Nephron progenitor cell (in vitro differentiated cells): ENCODE measurements at regions not wholly inside any gene's neighbourhood (a gene's known extent, or its start where the extent isn't known, plus 50 kb on each side); places are given as distances from the start of the nearest gene placed in this dataset.
A peak's percentile ranks its signal among the peaks of the same experiment; 100 is the strongest.
"Not testable (repeated sequence)": the region's sequence is repeated elsewhere in the genome, so short reads cannot be mapped to it uniquely, and the experiment has no call there.

Source experiments
- DNase-seq: peaks from one replicate; pipeline ENCODE4 v3.0.0; 2021
- H3K27ac Mint-ChIP-seq: 2 replicates; pipeline ENCODE4 v1.8.0; 2021; ENCODE audit warnings: mild to moderate bottlenecking, moderate library complexity, mixed read lengths
- H3K27me3 Mint-ChIP-seq: 2 replicates; pipeline ENCODE4 v1.8.0; 2021; ENCODE audit warnings: mild to moderate bottlenecking, low read depth, mixed read lengths; ENCODE audit not compliant: poor library complexity
- H3K36me3 Mint-ChIP-seq: 2 replicates; pipeline ENCODE4 v1.8.0; 2021; ENCODE audit warnings: low read depth, mixed read lengths
- H3K4me1 Mint-ChIP-seq: 2 replicates; pipeline ENCODE4 v1.8.0; 2021; ENCODE audit warnings: mixed read lengths
- H3K4me3 Mint-ChIP-seq: 2 replicates; pipeline ENCODE4 v1.8.0; 2021; ENCODE audit warnings: mild to moderate bottlenecking, moderate library complexity, mixed read lengths
- H3K9me3 Mint-ChIP-seq: 2 replicates; pipeline ENCODE4 v1.8.0; 2021; ENCODE audit warnings: mild to moderate bottlenecking, moderate library complexity, mixed read lengths
- TF ChIP-seq, protein P1 (sequence below): fragments of 200-600 bp; sonication (generic); IDR thresholded peaks from 2 replicates; pipeline ENCODE4 v1.5.0; 2021; ENCODE audit warnings: antibody characterized with exemption

DNA sequence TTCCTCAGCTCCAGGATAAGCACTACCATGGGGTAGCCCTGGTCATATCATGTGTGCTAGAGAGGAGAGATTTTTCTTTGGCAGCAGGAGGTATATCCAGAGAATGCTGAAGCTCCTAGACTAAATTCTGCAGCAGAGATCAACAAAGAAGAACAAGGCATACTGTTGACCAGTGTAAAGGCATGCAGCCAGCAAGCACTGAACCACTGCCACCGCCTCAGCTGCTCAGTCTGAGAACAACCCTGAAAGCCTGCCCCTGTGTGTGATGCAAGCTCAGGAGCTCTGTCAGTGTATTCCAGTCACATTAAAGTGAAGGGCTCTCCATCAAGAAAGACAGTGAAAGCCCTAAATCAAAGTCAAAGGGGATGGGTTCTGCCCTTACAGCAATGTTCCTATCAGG lies 439.5 kb upstream of the CD180 start:
- H3K27ac Mint-ChIP-seq: peak overlapping the region; percentile 79
- H3K36me3 Mint-ChIP-seq: peaks cover 47% of the 10 kb centered on the region

DNA sequence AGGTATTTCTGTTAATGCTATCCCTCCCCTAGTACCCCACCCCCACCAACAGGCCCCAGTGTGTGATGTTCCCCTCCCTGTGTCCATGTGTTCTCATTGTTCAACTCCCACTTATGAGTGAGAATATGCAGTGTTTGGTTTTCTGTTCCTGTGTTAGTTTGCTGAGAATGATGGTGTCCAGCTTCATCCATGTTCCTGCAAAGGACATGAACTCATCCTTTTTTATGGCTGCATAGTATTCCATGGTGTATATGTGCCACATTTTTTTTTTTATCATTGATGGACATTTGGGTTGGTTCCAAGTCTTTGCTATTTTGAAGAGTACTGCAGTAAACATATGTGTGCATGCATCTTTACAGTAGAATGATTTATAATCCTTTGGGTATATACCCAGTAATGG lies 430.5 kb upstream of the CD180 start:
- Mint-ChIP-seq H3K9me3 (peaks cover 58% of the 10 kb centered on the region), H3K36me3 (peaks cover 39% of the 10 kb centered on the region)
- not testable (repeated sequence) for H3K4me3 Mint-ChIP-seq, H3K4me1 Mint-ChIP-seq, DNase-seq, H3K27me3 Mint-ChIP-seq, H3K27ac Mint-ChIP-seq

More for the DNA sequence above, 439.5 kb upstream of the CD180 start:
- Mint-ChIP-seq H3K4me1 (peaks cover 18% of the 10 kb centered on the region), H3K27me3 (no peaks in the 10 kb centered on the region), H3K9me3 (peaks cover 51% of the 10 kb centered on the region), H3K4me3 (no peak overlapping the region)
- TF ChIP-seq, protein P1, sequence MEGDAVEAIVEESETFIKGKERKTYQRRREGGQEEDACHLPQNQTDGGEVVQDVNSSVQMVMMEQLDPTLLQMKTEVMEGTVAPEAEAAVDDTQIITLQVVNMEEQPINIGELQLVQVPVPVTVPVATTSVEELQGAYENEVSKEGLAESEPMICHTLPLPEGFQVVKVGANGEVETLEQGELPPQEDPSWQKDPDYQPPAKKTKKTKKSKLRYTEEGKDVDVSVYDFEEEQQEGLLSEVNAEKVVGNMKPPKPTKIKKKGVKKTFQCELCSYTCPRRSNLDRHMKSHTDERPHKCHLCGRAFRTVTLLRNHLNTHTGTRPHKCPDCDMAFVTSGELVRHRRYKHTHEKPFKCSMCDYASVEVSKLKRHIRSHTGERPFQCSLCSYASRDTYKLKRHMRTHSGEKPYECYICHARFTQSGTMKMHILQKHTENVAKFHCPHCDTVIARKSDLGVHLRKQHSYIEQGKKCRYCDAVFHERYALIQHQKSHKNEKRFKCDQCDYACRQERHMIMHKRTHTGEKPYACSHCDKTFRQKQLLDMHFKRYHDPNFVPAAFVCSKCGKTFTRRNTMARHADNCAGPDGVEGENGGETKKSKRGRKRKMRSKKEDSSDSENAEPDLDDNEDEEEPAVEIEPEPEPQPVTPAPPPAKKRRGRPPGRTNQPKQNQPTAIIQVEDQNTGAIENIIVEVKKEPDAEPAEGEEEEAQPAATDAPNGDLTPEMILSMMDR: no peak
- no peak for DNase-seq

DNA sequence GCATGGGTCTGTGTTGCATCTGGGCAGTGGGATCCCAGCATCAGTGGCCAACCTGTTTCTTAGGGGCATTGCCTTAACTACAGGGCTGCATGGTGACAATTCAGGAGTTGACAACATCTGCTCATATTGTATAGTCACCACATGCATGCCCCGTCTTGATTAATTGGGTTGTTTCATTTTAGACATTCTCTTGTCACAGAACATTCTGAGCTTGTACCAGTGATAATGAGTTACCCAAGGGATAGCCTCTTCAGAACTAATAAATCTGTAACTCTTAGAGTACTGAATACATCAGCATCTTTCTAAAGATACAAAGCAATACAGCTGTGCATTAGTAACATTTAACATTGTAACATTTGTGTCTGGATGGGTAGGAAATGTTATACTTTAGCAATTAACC lies 426.5 kb upstream of the CD180 start:
- no peak for DNase-seq
- peaks cover 7% of the 10 kb centered on the region for H3K36me3 Mint-ChIP-seq
- no peak overlapping the region for H3K4me3 Mint-ChIP-seq
- peaks cover 18% of the 10 kb centered on the region for H3K9me3 Mint-ChIP-seq
- no peak overlapping the region for H3K27ac Mint-ChIP-seq
- TF ChIP-seq, protein P1: no peak
- no peaks in the 10 kb centered on the region for H3K27me3 Mint-ChIP-seq
- peaks cover 41% of the 10 kb centered on the region for H3K4me1 Mint-ChIP-seq

DNA sequence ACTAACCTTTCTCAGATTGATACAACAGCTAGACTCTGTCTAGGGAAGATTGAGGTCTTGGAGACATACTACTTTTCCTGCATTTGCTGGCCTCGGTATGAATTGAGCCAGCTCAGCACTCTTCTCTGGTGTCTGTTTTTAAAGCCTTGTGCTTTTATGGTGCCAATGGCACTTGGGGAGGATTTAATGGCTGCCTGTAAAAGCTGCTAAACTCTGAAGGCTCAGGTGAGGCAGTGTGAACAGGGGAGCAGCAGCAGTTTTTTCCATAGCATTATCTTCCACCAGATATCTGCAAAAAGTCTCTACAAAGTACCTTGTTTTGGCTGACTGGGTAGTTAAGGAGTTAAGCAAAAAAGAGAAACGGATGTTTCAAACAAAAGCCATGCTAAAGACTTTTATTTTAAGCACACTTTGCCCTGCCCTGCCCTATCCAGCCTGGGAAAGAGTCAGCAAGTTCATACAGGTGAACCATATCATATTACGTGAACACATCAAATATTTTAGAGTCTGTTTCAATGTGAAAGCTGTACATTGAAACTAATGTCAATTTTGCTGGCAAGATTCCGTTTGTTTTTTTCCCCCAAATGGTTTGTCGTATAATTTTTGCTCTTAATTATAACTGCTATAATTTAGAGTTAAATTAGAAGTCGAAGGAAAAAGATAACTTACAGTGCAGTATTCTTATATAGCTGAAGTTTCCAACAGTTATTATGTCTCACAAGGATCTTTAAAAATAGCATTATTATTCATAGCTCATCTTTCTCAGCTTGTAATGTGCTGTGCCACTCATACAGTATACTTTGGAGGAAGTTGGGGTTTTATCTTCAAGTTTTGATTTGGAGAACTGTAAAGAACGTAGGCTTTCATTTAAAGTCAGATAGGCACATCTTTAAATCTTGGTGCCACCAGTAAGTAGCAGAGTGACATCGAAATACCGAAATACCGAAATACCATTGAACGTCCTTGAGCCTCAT lies 424.1 kb upstream of the CD180 start:
- H3K4me3 Mint-ChIP-seq: no peak overlapping the region
- peaks cover 50% of the 10 kb centered on the region for H3K4me1 Mint-ChIP-seq
- H3K9me3 Mint-ChIP-seq: peaks cover 3% of the 10 kb centered on the region
- H3K27me3 Mint-ChIP-seq: no peaks in the 10 kb centered on the region
- TF ChIP-seq, protein P1: no peak
- H3K27ac Mint-ChIP-seq: peak overlapping the region; percentile 67
- DNase-seq: no peak
- no peaks in the 10 kb centered on the region for H3K36me3 Mint-ChIP-seq

DNA sequence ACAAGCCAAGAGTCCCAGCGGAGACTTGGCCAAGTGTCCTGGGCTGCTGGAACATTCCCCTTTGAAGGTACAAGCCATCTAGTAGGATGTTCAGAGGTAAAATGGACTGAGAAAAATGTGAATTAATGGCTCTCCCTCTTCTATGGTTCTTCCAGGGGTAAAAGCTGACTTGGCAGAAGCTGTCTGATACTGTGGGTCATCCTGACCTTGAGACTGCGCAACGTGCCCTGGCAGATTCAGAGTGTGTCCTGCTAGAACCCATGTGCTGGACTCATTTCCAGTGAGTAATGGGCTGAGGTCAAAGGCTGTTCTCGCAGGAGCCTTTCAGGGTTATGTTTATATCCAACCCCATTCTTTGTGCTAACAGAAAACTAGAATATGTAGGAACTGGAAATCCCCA lies 423.0 kb upstream of the CD180 start:
- no peak overlapping the region for H3K4me3 Mint-ChIP-seq
- H3K27ac Mint-ChIP-seq: peak overlapping the region; percentile 94
- TF ChIP-seq, protein P1: no peak
- peaks cover 6% of the 10 kb centered on the region for H3K9me3 Mint-ChIP-seq
- no peak for DNase-seq
- peaks cover 50% of the 10 kb centered on the region for H3K4me1 Mint-ChIP-seq
- no peaks in the 10 kb centered on the region for H3K27me3 Mint-ChIP-seq
- H3K36me3 Mint-ChIP-seq: no peaks in the 10 kb centered on the region

DNA sequence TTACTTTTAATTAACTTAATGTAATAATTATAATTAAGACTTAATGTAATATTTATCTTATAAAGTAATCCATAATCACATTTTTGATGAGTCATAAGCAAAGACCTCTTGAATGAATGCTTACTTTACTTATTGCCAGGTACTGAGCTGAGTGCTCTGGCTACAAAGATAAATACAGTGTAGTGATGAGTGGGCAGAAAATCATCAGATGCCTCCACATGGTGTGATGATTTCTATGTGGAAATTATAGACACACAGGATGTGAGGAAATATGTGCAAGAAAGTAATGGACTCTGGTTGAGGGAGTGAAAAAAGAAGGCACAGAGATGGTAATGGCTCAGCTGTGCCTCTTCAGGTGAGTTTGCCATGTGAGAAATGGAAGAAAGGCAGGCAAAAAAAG lies 422.6 kb upstream of the CD180 start:
- TF ChIP-seq, protein P1: no peak
- no peaks in the 10 kb centered on the region for H3K27me3 Mint-ChIP-seq
- peaks cover 6% of the 10 kb centered on the region for H3K9me3 Mint-ChIP-seq
- no peak for DNase-seq
- H3K4me1 Mint-ChIP-seq: peaks cover 50% of the 10 kb centered on the region
- no peaks in the 10 kb centered on the region for H3K36me3 Mint-ChIP-seq
- H3K4me3 Mint-ChIP-seq: no peak overlapping the region
- peak overlapping the region; percentile 94 for H3K27ac Mint-ChIP-seq
